ENCODE measurements at regions not wholly inside any gene's neighbourhood (a gene's known extent, or its start where the extent isn't known, plus 50 kb on each side); places are given as distances from the start of the nearest gene placed in this dataset.
"Not testable (repeated sequence)": the region's sequence is repeated elsewhere in the genome, so short reads cannot be mapped to it uniquely, and the experiment has no call there.

DNA sequence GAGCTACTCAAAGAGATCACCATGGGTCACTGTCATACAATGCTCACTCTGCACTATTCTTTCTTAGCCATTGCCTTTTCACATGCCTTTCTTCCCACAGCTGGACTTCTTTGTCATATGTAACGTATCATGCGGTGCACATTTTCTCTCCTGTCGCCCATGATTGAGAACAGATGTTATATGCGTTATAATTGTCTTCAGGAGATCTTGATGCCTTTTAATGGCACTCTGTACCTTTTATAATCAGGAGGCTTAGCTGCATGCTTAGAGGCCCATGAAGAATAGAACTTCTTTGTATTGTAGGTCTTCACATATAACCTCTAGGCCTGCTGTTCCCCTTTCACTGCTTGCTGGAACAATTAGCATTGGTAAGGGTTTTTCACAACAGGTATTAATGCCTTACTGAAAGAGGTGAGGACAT lies 436.1 kb downstream of the CDH10 start:
- Histone ChIP-seq H3K36me3 (ENCODE audit: control insufficient read depth, insufficient read depth, low read length, severe bottlenecking) (no peaks in the 10 kb centered on the region), H3K27me3 (replicated peaks; ENCODE audit: control insufficient read depth, insufficient read depth, low read length) (no peaks in the 10 kb centered on the region), H3K4me1 (ENCODE audit: control insufficient read depth, insufficient read depth, low read length) (no peaks in the 10 kb centered on the region), H3K9ac (ENCODE audit: low read length) (no peak overlapping the region), H3K9me3 (ENCODE audit: control insufficient read depth, low read length) (peaks cover under 1% of the 10 kb centered on the region), H3K4me3 (ENCODE audit: low read length) (no peak overlapping the region)
- DNase-seq (ENCODE audit: low read depth) = no peak

DNA sequence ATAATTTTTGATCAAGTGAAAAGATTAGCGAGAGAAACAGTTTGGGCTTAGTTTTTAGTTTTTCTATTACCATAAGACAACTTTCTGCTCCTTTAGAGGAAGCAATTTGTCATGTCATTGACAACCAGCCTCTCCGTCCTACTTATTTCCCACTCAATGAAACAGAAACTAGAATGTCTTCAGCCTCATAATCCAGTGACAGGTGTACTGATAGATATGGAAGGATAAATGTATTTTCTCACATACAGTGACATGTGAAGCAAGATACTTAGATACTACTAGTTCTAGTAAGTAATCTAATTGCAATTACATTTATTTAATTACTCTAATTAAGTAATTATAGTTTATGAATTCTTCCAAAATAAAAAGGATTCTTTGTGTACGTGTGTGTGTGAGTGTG lies 429.7 kb downstream of the CDH10 start:
- DNase-seq (ENCODE audit: low read depth) = no peak
- no peaks in the 10 kb centered on the region for H3K27me3 ChIP-seq (replicated peaks; ENCODE audit: control insufficient read depth, insufficient read depth, low read length)
- H3K4me1 ChIP-seq (ENCODE audit: control insufficient read depth, insufficient read depth, low read length) = peaks cover 5% of the 10 kb centered on the region
- H3K9ac ChIP-seq (ENCODE audit: low read length) = no peak overlapping the region
- H3K4me3 ChIP-seq (ENCODE audit: low read length) = no peak overlapping the region
- H3K9me3 ChIP-seq (ENCODE audit: control insufficient read depth, low read length) = no peaks in the 10 kb centered on the region
- no peaks in the 10 kb centered on the region for H3K36me3 ChIP-seq (ENCODE audit: control insufficient read depth, insufficient read depth, low read length, severe bottlenecking)

DNA sequence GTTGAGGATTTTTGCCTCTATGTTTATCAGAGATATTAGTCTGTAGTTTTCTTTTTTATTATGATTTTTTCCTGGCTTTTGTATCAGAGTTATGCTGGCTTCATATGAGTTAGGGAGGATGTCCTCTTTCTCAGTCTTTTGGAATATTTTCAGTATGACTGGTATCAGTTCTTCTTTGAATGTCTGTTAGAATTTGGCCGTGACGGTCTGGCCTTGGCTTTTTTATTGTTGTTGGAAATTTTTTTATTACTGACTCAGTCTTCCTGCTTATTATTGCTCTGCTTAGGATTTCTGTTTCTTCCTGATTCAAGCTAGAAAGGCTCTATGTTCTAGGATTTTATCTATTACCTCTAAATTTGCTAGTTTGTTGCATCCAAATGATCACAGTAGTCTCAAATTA lies 421.9 kb downstream of the CDH10 start:
- Histone ChIP-seq H3K36me3 (ENCODE audit: control insufficient read depth, insufficient read depth, low read length, severe bottlenecking) (no peaks in the 10 kb centered on the region), H3K9me3 (ENCODE audit: control insufficient read depth, low read length) (peaks cover 5% of the 10 kb centered on the region), H3K27me3 (replicated peaks; ENCODE audit: control insufficient read depth, insufficient read depth, low read length) (no peaks in the 10 kb centered on the region), H3K4me1 (ENCODE audit: control insufficient read depth, insufficient read depth, low read length) (peaks cover 6% of the 10 kb centered on the region), H3K9ac (ENCODE audit: low read length) (no peak overlapping the region), H3K4me3 (ENCODE audit: low read length) (no peak overlapping the region)
- peak; percentile 70 for DNase-seq (ENCODE audit: low read depth)

DNA sequence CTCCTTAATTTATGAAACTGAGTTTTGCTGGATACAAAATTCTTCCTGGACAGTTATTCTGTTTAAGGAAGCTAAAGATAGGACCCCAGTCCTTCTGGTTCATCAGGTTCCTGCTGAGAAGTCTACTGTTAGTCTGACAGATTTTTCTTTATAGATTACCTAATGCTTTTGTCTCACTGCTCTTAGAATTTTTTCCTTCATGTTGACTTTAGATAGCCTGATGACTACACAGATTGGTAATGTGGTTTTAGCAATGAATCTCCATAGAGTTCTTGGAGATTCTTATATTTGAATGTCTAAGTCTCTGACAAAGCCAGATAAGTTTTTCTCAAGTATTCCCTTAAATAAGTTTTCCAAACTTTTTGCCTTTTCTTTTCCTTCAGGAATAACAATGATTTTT lies 419.7 kb downstream of the CDH10 start:
- peaks cover 5% of the 10 kb centered on the region for H3K9me3 ChIP-seq (ENCODE audit: control insufficient read depth, low read length)
- H3K27me3 ChIP-seq (replicated peaks; ENCODE audit: control insufficient read depth, insufficient read depth, low read length) = no peaks in the 10 kb centered on the region
- DNase-seq (ENCODE audit: low read depth) = peak; percentile 1
- H3K9ac ChIP-seq (ENCODE audit: low read length) = no peak overlapping the region
- H3K4me3 ChIP-seq (ENCODE audit: low read length) = no peak overlapping the region
- H3K4me1 ChIP-seq (ENCODE audit: control insufficient read depth, insufficient read depth, low read length) = peaks cover 6% of the 10 kb centered on the region
- H3K36me3 ChIP-seq (ENCODE audit: control insufficient read depth, insufficient read depth, low read length, severe bottlenecking) = no peaks in the 10 kb centered on the region

DNA sequence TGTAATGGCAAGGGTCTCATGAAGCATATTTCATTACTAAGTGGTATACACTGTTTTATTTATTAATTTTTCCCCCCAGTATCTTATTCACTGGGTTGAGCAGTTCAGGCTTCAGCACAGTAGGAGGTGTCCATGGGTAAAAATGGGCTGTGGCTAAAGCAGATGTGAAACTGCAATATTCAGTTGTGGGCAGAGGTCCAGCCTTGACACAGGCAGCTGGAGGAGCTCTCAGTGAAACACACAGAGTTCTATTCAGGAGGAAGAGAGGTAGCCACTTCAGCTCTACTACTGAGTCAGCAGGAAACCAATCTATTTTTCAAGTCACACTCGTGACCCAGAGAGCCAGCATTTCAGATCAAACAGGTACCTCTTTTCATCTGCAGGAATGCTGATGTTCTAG lies 418.3 kb downstream of the CDH10 start:
- H3K4me3 ChIP-seq (ENCODE audit: low read length) = no peak overlapping the region
- no peak for DNase-seq (ENCODE audit: low read depth)
- H3K36me3 ChIP-seq (ENCODE audit: control insufficient read depth, insufficient read depth, low read length, severe bottlenecking) = no peaks in the 10 kb centered on the region
- H3K9ac ChIP-seq (ENCODE audit: low read length) = no peak overlapping the region
- no peaks in the 10 kb centered on the region for H3K9me3 ChIP-seq (ENCODE audit: control insufficient read depth, low read length)
- peaks cover 6% of the 10 kb centered on the region for H3K4me1 ChIP-seq (ENCODE audit: control insufficient read depth, insufficient read depth, low read length)
- H3K27me3 ChIP-seq (replicated peaks; ENCODE audit: control insufficient read depth, insufficient read depth, low read length) = no peaks in the 10 kb centered on the region

DNA sequence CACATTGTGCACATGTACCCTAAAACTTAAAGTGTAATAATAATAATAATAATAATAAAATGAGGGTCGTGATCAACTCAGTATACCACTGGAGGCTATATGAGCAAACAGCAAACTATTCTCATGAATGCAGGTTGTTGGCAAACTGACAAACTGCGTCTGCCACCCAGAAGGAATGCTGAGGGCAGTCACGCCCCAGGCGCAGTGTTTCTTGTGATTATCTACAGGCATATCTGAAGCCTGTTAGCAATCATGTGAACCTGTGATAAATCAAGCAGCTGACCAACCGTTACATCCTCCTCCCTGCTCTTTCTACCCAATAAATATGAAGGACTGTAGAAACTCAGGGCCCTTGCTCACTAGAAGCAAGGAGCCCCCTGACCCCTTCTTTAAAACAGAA lies 416.9 kb downstream of the CDH10 start:
- not testable (repeated sequence) for H3K4me3 ChIP-seq (ENCODE audit: low read length); H3K27me3 ChIP-seq (replicated peaks; ENCODE audit: control insufficient read depth, insufficient read depth, low read length); H3K9me3 ChIP-seq (ENCODE audit: control insufficient read depth, low read length); DNase-seq (ENCODE audit: low read depth); H3K9ac ChIP-seq (ENCODE audit: low read length); H3K36me3 ChIP-seq (ENCODE audit: control insufficient read depth, insufficient read depth, low read length, severe bottlenecking); H3K4me1 ChIP-seq (ENCODE audit: control insufficient read depth, insufficient read depth, low read length)

DNA sequence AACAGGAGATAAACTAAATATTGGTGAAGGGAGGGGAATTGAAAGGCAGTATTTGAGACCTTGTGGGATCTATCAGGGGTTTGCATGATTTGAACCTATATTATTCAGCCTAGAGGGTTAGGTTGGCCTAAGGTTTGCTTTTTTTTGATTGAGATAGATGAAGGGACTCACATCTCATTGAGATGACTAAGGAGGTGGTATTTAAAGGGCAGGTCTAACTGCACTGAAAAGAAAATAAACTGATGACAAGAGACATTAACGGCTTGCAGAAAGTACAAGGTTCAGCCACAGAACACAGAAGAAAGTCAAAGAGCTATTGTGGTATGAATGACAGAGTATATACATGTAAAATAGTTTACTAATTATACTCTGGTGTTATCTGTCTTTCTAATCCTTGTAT lies 412.7 kb downstream of the CDH10 start:
- DNase-seq (ENCODE audit: low read depth) = peak; percentile 30
- H3K36me3 ChIP-seq (ENCODE audit: control insufficient read depth, insufficient read depth, low read length, severe bottlenecking) = no peaks in the 10 kb centered on the region
- H3K9ac ChIP-seq (ENCODE audit: low read length) = no peak overlapping the region
- no peaks in the 10 kb centered on the region for H3K27me3 ChIP-seq (replicated peaks; ENCODE audit: control insufficient read depth, insufficient read depth, low read length)
- no peak overlapping the region for H3K4me3 ChIP-seq (ENCODE audit: low read length)
- no peaks in the 10 kb centered on the region for H3K9me3 ChIP-seq (ENCODE audit: control insufficient read depth, low read length)
- H3K4me1 ChIP-seq (ENCODE audit: control insufficient read depth, insufficient read depth, low read length) = no peaks in the 10 kb centered on the region

DNA sequence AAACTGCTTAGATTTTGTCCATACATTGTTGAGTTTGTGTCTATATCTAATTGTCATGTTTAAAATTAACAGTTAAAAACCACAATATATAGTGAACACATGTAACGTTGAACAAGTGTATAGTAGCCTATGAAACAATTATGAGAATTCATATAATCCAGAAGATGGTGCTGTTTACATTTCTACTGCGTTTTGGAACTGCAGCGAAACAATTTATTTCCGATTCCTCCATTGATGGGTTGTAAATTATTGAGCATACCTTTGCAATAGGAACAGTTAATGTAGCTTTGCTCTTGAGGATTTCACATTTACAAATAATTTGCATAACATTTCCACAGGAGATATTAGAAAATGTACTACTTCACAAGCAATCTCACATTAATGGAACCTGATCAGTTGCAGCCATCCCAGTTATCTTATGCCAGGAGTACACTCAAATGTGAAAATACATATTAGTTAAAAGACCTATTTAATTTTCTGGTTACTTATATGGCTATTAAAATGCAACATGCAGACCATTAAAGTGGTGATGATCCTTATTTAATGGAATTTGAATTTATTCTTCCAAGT lies 411.8 kb downstream of the CDH10 start:
- H3K4me3 ChIP-seq (ENCODE audit: low read length) = no peak overlapping the region
- DNase-seq (ENCODE audit: low read depth) = peak; percentile 18
- H3K36me3 ChIP-seq (ENCODE audit: control insufficient read depth, insufficient read depth, low read length, severe bottlenecking) = no peaks in the 10 kb centered on the region
- H3K27me3 ChIP-seq (replicated peaks; ENCODE audit: control insufficient read depth, insufficient read depth, low read length) = no peaks in the 10 kb centered on the region
- H3K4me1 ChIP-seq (ENCODE audit: control insufficient read depth, insufficient read depth, low read length) = peaks cover 1% of the 10 kb centered on the region
- no peak overlapping the region for H3K9ac ChIP-seq (ENCODE audit: low read length)
- no peaks in the 10 kb centered on the region for H3K9me3 ChIP-seq (ENCODE audit: control insufficient read depth, low read length)

DNA sequence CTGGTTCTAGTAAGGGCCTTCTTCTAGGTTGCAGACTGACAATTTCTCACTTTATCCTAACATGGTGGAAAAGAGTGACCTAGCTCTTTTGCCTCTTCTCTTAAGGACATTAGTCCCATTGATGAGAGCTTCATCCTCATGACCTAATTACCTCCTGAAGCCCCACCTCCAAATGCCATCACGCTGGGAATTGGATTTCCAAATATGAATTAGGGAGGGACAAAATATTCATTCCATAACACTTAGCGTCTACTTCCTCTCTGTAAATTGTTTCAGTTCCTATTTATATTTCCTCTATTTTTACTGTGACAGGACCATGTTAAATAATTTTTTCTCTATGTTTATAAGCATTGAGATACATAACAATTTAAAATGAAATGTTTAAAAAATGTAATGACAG lies 408.8 kb downstream of the CDH10 start:
- no peaks in the 10 kb centered on the region for H3K9me3 ChIP-seq (ENCODE audit: control insufficient read depth, low read length)
- H3K36me3 ChIP-seq (ENCODE audit: control insufficient read depth, insufficient read depth, low read length, severe bottlenecking) = no peaks in the 10 kb centered on the region
- no peak overlapping the region for H3K4me3 ChIP-seq (ENCODE audit: low read length)
- H3K9ac ChIP-seq (ENCODE audit: low read length) = no peak overlapping the region
- no peak for DNase-seq (ENCODE audit: low read depth)
- H3K27me3 ChIP-seq (replicated peaks; ENCODE audit: control insufficient read depth, insufficient read depth, low read length) = no peaks in the 10 kb centered on the region
- H3K4me1 ChIP-seq (ENCODE audit: control insufficient read depth, insufficient read depth, low read length) = peaks cover 3% of the 10 kb centered on the region

DNA sequence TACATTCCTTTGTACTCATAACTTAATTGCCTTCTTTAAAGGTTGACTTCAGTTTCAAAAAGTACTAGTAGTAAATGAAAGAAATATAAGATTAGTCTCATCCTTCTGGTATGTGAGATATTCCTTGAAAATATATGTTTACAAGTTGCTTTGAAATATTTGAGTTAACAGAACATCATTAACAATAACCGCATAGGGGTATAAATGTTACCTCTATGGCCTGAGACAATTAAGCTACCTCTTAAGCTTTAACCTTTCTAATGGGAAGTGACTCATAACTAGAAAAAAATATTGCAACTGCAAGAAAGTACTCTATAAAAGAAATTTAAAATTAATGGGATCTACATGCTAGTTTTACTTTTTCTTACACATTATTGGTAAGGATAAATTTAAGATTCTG lies 399.0 kb downstream of the CDH10 start:
- no peak for DNase-seq (ENCODE audit: low read depth)
- H3K36me3 ChIP-seq (ENCODE audit: control insufficient read depth, insufficient read depth, low read length, severe bottlenecking) = no peaks in the 10 kb centered on the region

DNA sequence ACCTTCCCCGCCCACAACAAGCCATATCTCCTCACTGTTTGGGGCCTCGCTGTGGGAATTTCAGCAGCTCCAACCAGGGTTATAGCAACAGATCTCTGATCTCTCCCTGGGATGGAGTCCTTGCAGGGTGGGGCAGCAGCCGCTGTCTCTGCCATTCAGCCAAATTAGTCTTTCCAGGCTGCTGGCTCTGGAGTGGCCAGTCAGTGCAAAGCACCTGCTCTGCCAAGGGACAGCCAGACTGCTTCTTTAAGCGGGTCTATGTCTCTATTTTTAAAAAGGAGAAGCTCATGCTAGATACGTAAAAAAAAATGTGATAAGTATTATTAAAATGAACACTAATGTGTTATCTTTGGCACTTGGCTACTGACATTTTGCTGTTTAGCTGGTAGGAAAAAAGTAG lies 380.2 kb downstream of the CDH10 start:
- no peaks in the 10 kb centered on the region for H3K36me3 ChIP-seq (ENCODE audit: control insufficient read depth, insufficient read depth, low read length, severe bottlenecking)
- H3K4me3 ChIP-seq (ENCODE audit: low read length) = no peak overlapping the region
- no peaks in the 10 kb centered on the region for H3K4me1 ChIP-seq (ENCODE audit: control insufficient read depth, insufficient read depth, low read length)
- H3K27me3 ChIP-seq (replicated peaks; ENCODE audit: control insufficient read depth, insufficient read depth, low read length) = no peaks in the 10 kb centered on the region
- no peak overlapping the region for H3K9ac ChIP-seq (ENCODE audit: low read length)
- no peaks in the 10 kb centered on the region for H3K9me3 ChIP-seq (ENCODE audit: control insufficient read depth, low read length)
- DNase-seq (ENCODE audit: low read depth) = no peak

More for the DNA sequence above, 399.0 kb downstream of the CDH10 start:
- Histone ChIP-seq H3K9ac (ENCODE audit: low read length) (no peak overlapping the region), H3K9me3 (ENCODE audit: control insufficient read depth, low read length) (no peaks in the 10 kb centered on the region), H3K4me1 (ENCODE audit: control insufficient read depth, insufficient read depth, low read length) (no peaks in the 10 kb centered on the region), H3K27me3 (replicated peaks; ENCODE audit: control insufficient read depth, insufficient read depth, low read length) (no peaks in the 10 kb centered on the region), H3K4me3 (ENCODE audit: low read length) (no peak overlapping the region)

DNA sequence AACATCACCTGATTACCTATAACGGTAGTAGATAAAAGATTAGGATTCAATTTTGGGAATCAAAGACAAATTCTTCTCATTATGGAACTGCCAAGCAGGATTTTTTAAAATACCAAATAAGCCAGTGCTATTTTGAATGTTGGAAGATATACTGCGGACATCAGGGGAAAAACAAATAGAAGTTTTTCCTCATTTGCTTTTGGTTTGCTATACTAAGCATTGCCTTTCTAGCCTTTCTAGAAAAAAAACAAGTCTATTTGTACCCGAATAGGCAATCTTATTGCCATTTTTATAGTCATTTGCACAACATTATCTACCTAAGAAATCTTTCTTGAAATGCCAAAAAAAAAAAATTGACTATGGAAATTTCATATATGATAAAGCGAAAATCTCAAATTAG lies 379.5 kb downstream of the CDH10 start:
- no peak for DNase-seq (ENCODE audit: low read depth)
- Histone ChIP-seq H3K4me1 (ENCODE audit: control insufficient read depth, insufficient read depth, low read length) (no peaks in the 10 kb centered on the region), H3K9ac (ENCODE audit: low read length) (no peak overlapping the region), H3K4me3 (ENCODE audit: low read length) (no peak overlapping the region), H3K27me3 (replicated peaks; ENCODE audit: control insufficient read depth, insufficient read depth, low read length) (no peaks in the 10 kb centered on the region), H3K9me3 (ENCODE audit: control insufficient read depth, low read length) (no peaks in the 10 kb centered on the region), H3K36me3 (ENCODE audit: control insufficient read depth, insufficient read depth, low read length, severe bottlenecking) (no peaks in the 10 kb centered on the region)

Measured in adipocyte (in vitro differentiated cells).